Activated naive CD4-positive, alpha-beta T cell treated with anti-CD3 and anti-CD28 coated beads, Interleukin-2, amount 50 U/mL, for 24 hours (primary cell): ENCODE measurements at regions not wholly inside any gene's neighbourhood (a gene's known extent, or its start where the extent isn't known, plus 50 kb on each side); places are given as distances from the start of the nearest gene placed in this dataset.

Experiments
- H3K27ac Mint-ChIP-seq: one replicate; pipeline ENCODE4 v1.8.0; 2021; ENCODE audit warnings: mild to moderate bottlenecking, mixed read lengths
- H3K27me3 Mint-ChIP-seq: one replicate; pipeline ENCODE4 v1.8.0; 2021; ENCODE audit warnings: mixed read lengths
- H3K36me3 Mint-ChIP-seq: one replicate; pipeline ENCODE4 v1.8.0; 2021; ENCODE audit warnings: mixed read lengths
- H3K4me1 Mint-ChIP-seq: one replicate; pipeline ENCODE4 v1.8.0; 2021; ENCODE audit warnings: mixed read lengths
- H3K4me3 Mint-ChIP-seq: one replicate; pipeline ENCODE4 v1.8.0; 2021; ENCODE audit warnings: mild to moderate bottlenecking, mixed read lengths
- H3K9me3 Mint-ChIP-seq: one replicate; pipeline ENCODE4 v1.8.0; 2021; ENCODE audit warnings: mixed read lengths

- H3K9me3 Mint-ChIP-seq = no peaks in the 10 kb centered on the region
- no peak overlapping the region for H3K27ac Mint-ChIP-seq
- H3K27me3 Mint-ChIP-seq = no peaks in the 10 kb centered on the region
- H3K4me3 Mint-ChIP-seq = no peak overlapping the region
- H3K4me1 Mint-ChIP-seq = no peaks in the 10 kb centered on the region
- H3K36me3 Mint-ChIP-seq = no peaks in the 10 kb centered on the region
Observed at GRCh38 chr22:26985206-26985605, 327.8 kb downstream of the MIAT start.

GRCh38 chr22:26985931-26986782 lies 328.8 kb downstream of the MIAT start:
- H3K36me3 Mint-ChIP-seq = no peaks in the 10 kb centered on the region
- H3K27me3 Mint-ChIP-seq = no peaks in the 10 kb centered on the region
- no peak overlapping the region for H3K27ac Mint-ChIP-seq
- H3K4me3 Mint-ChIP-seq = no peak overlapping the region
- no peaks in the 10 kb centered on the region for H3K9me3 Mint-ChIP-seq
- no peaks in the 10 kb centered on the region for H3K4me1 Mint-ChIP-seq

- Mint-ChIP-seq H3K4me3 (no peak overlapping the region), H3K9me3 (no peaks in the 10 kb centered on the region), H3K36me3 (no peaks in the 10 kb centered on the region), H3K27ac (no peak overlapping the region), H3K27me3 (no peaks in the 10 kb centered on the region), H3K4me1 (no peaks in the 10 kb centered on the region)
Observed at GRCh38 chr22:26986884-26987283, 329.5 kb downstream of the MIAT start.

- Mint-ChIP-seq H3K27me3 (no peaks in the 10 kb centered on the region), H3K4me3 (no peak overlapping the region), H3K36me3 (no peaks in the 10 kb centered on the region), H3K4me1 (no peaks in the 10 kb centered on the region), H3K27ac (no peak overlapping the region), H3K9me3 (no peaks in the 10 kb centered on the region)
Observed at GRCh38 chr22:26990503-26991189, 333.3 kb downstream of the MIAT start.

GRCh38 chr22:26992556-26992955 lies 335.2 kb downstream of the MIAT start:
- Mint-ChIP-seq H3K9me3 (no peaks in the 10 kb centered on the region), H3K27me3 (no peaks in the 10 kb centered on the region), H3K27ac (no peak overlapping the region), H3K4me3 (no peak overlapping the region), H3K36me3 (no peaks in the 10 kb centered on the region), H3K4me1 (no peaks in the 10 kb centered on the region)

DNA sequence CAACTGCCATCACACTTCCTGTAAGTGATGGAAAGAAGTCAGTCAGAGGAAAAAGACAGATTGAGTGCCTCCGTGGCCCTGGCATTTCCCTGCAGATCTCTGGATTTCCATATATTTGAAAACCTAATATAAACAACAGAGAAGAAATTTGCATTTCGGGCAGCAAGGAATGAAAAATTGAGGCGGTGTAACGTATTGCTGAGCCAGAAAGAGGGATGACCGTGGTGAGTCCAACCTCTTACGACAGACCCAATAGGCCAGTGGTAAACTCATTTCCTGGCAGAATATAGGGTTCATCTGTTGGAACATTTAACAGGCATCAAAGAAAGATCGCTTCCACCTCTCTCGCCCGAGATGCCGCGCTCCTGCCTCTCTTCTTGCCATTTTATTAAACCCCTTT lies 336.5 kb downstream of the MIAT start:
- Mint-ChIP-seq H3K27ac (no peak overlapping the region), H3K9me3 (no peaks in the 10 kb centered on the region), H3K36me3 (no peaks in the 10 kb centered on the region), H3K27me3 (no peaks in the 10 kb centered on the region), H3K4me3 (no peak overlapping the region), H3K4me1 (no peaks in the 10 kb centered on the region)

DNA sequence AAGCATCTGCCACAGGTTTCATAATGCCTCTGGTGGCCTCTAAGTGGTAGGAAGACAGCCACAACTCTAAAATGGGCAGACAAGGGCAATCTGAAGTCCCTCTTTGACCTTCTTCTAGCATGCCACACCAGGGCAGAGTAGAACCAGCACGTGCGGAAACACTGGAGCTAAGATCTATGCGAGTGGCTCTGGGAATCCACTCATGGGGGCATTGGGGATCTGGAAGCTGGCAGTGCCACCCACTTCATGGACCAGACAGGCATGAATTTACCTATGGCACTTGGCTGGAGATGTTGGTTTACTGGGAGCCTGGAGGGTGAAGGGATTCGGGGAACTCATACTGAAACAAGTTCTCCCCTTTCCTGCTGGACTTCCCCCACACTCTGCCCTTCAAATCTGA lies 337.4 kb downstream of the MIAT start:
- no peaks in the 10 kb centered on the region for H3K4me1 Mint-ChIP-seq
- H3K9me3 Mint-ChIP-seq = no peaks in the 10 kb centered on the region
- H3K27ac Mint-ChIP-seq = no peak overlapping the region
- H3K4me3 Mint-ChIP-seq = no peak overlapping the region
- H3K27me3 Mint-ChIP-seq = no peaks in the 10 kb centered on the region
- H3K36me3 Mint-ChIP-seq = no peaks in the 10 kb centered on the region

- H3K27me3 Mint-ChIP-seq = no peaks in the 10 kb centered on the region
- no peaks in the 10 kb centered on the region for H3K9me3 Mint-ChIP-seq
Observed at GRCh38 chr22:26995235-26995634, 337.8 kb downstream of the MIAT start.

DNA sequence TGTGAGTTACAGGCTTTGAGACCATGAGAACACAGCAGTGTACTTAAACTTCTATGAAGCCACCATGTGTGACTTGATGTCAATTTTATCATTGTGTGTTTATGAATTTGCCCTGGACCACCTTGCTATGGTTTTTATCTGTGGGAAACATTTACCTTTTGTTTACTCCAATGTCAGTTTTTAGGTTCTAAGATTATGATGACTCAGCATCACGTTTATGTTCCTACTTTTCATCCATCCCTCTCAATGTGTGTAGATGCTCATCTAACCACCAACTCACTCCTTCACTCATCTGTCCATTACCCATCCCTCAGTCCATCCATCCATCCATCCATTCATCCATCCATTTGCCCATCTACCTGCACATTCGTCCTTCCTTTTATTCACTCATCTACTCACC lies 338.8 kb downstream of the MIAT start:
- no peaks in the 10 kb centered on the region for H3K27me3 Mint-ChIP-seq
- no peaks in the 10 kb centered on the region for H3K36me3 Mint-ChIP-seq
- H3K4me3 Mint-ChIP-seq = no peak overlapping the region
- no peaks in the 10 kb centered on the region for H3K4me1 Mint-ChIP-seq
- no peak overlapping the region for H3K27ac Mint-ChIP-seq
- no peaks in the 10 kb centered on the region for H3K9me3 Mint-ChIP-seq

More at GRCh38 chr22:26995235-26995634, 337.8 kb downstream of the MIAT start:
- H3K4me1 Mint-ChIP-seq = no peaks in the 10 kb centered on the region
- no peak overlapping the region for H3K4me3 Mint-ChIP-seq
- no peaks in the 10 kb centered on the region for H3K36me3 Mint-ChIP-seq
- H3K27ac Mint-ChIP-seq = no peak overlapping the region

DNA sequence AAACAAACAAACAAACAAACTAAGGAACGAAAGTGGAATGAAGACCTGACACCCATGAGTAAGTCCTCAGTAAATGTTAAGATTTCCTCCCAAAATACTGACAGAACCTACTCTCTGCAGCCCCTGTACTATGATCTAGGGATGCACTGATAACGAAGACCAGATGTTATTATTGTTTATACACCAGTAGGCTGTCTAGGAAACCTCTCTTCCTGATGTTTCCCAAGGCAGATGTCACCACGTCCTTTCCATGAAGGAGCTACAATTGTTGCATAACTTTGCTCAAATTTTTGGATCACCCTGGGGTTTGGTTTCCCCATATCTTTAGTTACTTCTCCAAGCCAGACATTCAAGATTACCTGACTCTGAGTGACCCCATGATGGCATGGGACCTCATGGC lies 340.7 kb downstream of the MIAT start:
- Mint-ChIP-seq H3K4me1 (no peaks in the 10 kb centered on the region), H3K36me3 (no peaks in the 10 kb centered on the region), H3K27me3 (no peaks in the 10 kb centered on the region), H3K27ac (no peak overlapping the region), H3K4me3 (no peak overlapping the region), H3K9me3 (no peaks in the 10 kb centered on the region)

DNA sequence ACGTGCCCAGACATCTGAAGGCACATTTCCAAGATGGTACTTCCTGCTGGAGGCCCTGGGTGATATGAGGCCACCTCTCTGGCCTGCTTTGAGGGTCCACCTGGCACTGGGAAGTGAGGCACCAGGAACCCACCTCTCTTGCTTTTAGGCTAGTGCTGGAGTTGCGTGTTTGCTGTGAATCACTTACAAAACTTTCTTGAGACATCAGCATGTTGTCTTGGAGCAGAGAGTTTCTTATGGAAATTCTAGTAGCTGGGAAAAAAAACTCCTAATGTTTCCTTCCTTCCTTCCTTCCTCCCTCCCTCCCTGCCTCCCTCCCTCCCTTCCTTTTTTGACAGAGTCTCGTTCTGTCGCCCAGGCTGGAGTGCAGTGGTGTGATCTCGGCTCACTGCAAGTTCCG lies 341.3 kb downstream of the MIAT start:
- H3K4me1 Mint-ChIP-seq = no peaks in the 10 kb centered on the region
- H3K9me3 Mint-ChIP-seq = no peaks in the 10 kb centered on the region
- no peaks in the 10 kb centered on the region for H3K27me3 Mint-ChIP-seq
- no peak overlapping the region for H3K27ac Mint-ChIP-seq
- H3K4me3 Mint-ChIP-seq = no peak overlapping the region
- no peaks in the 10 kb centered on the region for H3K36me3 Mint-ChIP-seq

GRCh38 chr22:27003297-27003696 lies 345.9 kb downstream of the MIAT start:
- Mint-ChIP-seq H3K4me3 (no peak overlapping the region), H3K9me3 (no peaks in the 10 kb centered on the region), H3K4me1 (no peaks in the 10 kb centered on the region), H3K36me3 (no peaks in the 10 kb centered on the region), H3K27ac (no peak overlapping the region), H3K27me3 (no peaks in the 10 kb centered on the region)

DNA sequence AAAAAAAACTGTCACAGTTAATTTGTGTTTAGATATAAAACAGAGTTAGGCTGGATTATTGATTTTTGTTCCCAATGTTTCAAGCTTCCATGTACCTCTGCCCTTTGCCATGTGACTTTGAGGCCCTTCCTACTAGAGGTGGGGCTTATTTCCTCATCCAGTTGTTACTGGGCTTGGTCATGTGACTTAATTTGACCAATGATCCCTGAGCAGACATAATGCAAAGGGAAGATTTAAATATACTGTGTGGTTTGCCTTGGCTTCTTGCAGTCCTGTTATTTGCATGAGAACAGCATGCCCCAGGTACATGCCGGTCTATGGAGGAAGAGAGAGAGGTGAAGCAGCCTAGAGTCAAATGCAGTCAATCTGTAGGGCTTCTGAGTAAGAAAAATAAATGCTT lies 347.0 kb downstream of the MIAT start:
- H3K27ac Mint-ChIP-seq = no peak overlapping the region
- H3K4me1 Mint-ChIP-seq = no peaks in the 10 kb centered on the region
- no peaks in the 10 kb centered on the region for H3K27me3 Mint-ChIP-seq
- no peaks in the 10 kb centered on the region for H3K36me3 Mint-ChIP-seq
- H3K9me3 Mint-ChIP-seq = no peaks in the 10 kb centered on the region
- no peak overlapping the region for H3K4me3 Mint-ChIP-seq

- H3K27me3 Mint-ChIP-seq = peaks cover 3% of the 10 kb centered on the region
- no peak overlapping the region for H3K27ac Mint-ChIP-seq
- no peak overlapping the region for H3K4me3 Mint-ChIP-seq
- H3K9me3 Mint-ChIP-seq = no peaks in the 10 kb centered on the region
- no peaks in the 10 kb centered on the region for H3K4me1 Mint-ChIP-seq
- H3K36me3 Mint-ChIP-seq = no peaks in the 10 kb centered on the region
Observed at GRCh38 chr22:27008454-27008853, 351.1 kb downstream of the MIAT start.

- Mint-ChIP-seq H3K4me1 (no peaks in the 10 kb centered on the region), H3K27me3 (peaks cover 3% of the 10 kb centered on the region), H3K4me3 (no peak overlapping the region), H3K9me3 (no peaks in the 10 kb centered on the region), H3K27ac (no peak overlapping the region), H3K36me3 (no peaks in the 10 kb centered on the region)
Observed at GRCh38 chr22:27011133-27011532, 353.7 kb downstream of the MIAT start.

DNA sequence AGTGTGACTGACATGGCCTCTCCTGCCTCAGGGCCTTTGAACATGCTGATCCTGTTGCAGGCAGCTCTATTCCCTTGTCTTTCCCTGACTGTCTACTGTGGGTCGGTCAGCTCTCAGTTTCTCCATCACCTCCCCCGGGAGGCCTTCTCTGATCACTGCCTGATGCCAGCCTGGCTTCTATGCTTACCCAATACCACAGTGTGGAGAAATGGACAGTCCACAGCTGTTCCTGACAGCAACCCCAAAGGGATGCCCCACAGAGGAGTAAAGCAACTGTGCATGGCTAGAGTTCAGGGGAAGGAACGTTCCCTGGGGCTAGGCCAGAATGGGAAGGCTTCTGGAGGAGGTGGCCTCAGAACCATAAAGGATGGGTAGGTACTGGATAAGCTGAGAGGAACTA lies 354.3 kb downstream of the MIAT start:
- no peak overlapping the region for H3K27ac Mint-ChIP-seq
- no peak overlapping the region for H3K4me3 Mint-ChIP-seq
- no peaks in the 10 kb centered on the region for H3K36me3 Mint-ChIP-seq
- no peaks in the 10 kb centered on the region for H3K9me3 Mint-ChIP-seq
- H3K4me1 Mint-ChIP-seq = no peaks in the 10 kb centered on the region
- peaks cover 3% of the 10 kb centered on the region for H3K27me3 Mint-ChIP-seq
